K562 (cell line): ENCODE measurements at regions not wholly inside any gene's neighbourhood (a gene's known extent, or its start where the extent isn't known, plus 50 kb on each side); places are given as distances from the start of the nearest gene placed in this dataset.

Experiments
- ATAC-seq: fragments of 200-7000 bp; cut with Tn5 transposase; 3 replicates; pipeline ENCODE4 v1.9.1; 2020; ENCODE audit warnings: moderate library complexity
- BruUV-seq: library from RNA; stranded (reverse); fragments of 400-500 nt; replicated peaks from 2 replicates; lab custom pipeline; 2021; lab: Mats Ljungman, UMichigan
- CTCF ChIA-PET: fragments of 300-600 bp; formaldehyde crosslinking; extraction: SDS; loops from one replicate; lab custom pipeline; 2021; ENCODE audit warnings: low intra/inter-chr PET ratio; lab: Yijun Ruan, JAX
- POLR2A ChIA-PET: fragments of 300-600, 350-650 bp; sonication (Branson Sonifier 250); formaldehyde crosslinking; extraction: SDS; loops from one replicate; lab custom pipeline; 2021; ENCODE audit warnings: antibody characterized with exemption, inconsistent platforms; lab: Yijun Ruan, JAX
- DNase-seq, 4 experiments: peaks; one replicate each; pipeline versions ENCODE4 v3.0.0 to v3.0.0-alpha.2; 2011 to 2018; ENCODE audit warnings: low spot score in 3 of 4, mixed read lengths in 3 of 4; ENCODE audit errors: extremely low read depth in 1 of 4
- FAIRE-seq: peaks from 2 replicates; lab custom pipeline; 2011; peaks lifted over from hg19 to GRCh38; lab: Jason Lieb, UNC
- H2AFZ ChIP-seq: 2 replicates; pipeline ENCODE4 v1.6.0; 2011; ENCODE audit warnings: low read depth, low read length, control low read depth, inconsistent platforms
- H3K27ac ChIP-seq: fragments of 200-600 bp; 3 replicates; pipeline ENCODE4 v1.8.0; 2011; ENCODE audit warnings: low read depth, mild to moderate bottlenecking, control low read depth, inconsistent platforms, low read length, moderate library complexity, mixed read lengths; ENCODE audit errors: extremely low read depth
- H3K27me3 ChIP-seq, 2 experiments: fragments of 300-600 bp in 1 of 2; 2 replicates in 1 of 2; 3 replicates in 1 of 2; pipeline versions ENCODE4 v1.6.0 to v1.8.0; 2011; ENCODE audit warnings: inconsistent platforms in 2 of 2, low read length in 2 of 2, mild to moderate bottlenecking in 1 of 2, mixed read lengths in 1 of 2, moderate library complexity in 1 of 2; ENCODE audit not compliant: control insufficient read depth in 2 of 2, insufficient read depth in 2 of 2
- H3K36me3 ChIP-seq: fragments of 300-600 bp; 3 replicates; pipeline ENCODE4 v1.8.0; 2011; ENCODE audit warnings: mild to moderate bottlenecking, low read length, inconsistent platforms; ENCODE audit not compliant: control insufficient read depth, insufficient read depth
- H3K4me1 ChIP-seq, 2 experiments: fragments of 200-600 bp in 1 of 2; replicated peaks in 1 of 2; 2 replicates in 1 of 2; 3 replicates in 1 of 2; pipeline versions ENCODE4 v1.5.1 to v1.8.0; 2011; ENCODE audit warnings: inconsistent platforms in 2 of 2, low read length in 2 of 2, mild to moderate bottlenecking in 1 of 2, mixed read lengths in 1 of 2, moderate library complexity in 1 of 2; ENCODE audit not compliant: control insufficient read depth in 2 of 2, insufficient read depth in 2 of 2
- H3K4me2 ChIP-seq: 2 replicates; pipeline ENCODE4 v1.6.1; 2011; ENCODE audit warnings: low read length, control low read depth, inconsistent platforms, mixed read lengths; ENCODE audit not compliant: insufficient read depth
- H3K4me3 ChIP-seq: fragments of 200-600 bp; sonication (generic), shearing (Covaris generic); 2 replicates; pipeline ENCODE4 v1.5.1; 2016; ENCODE audit warnings: control low read depth, inconsistent platforms
- H3K79me2 ChIP-seq: fragments of 200-600 bp; 3 replicates; pipeline ENCODE4 v1.8.0; 2011; ENCODE audit warnings: low read length, inconsistent platforms; ENCODE audit not compliant: control insufficient read depth, insufficient read depth
- H3K9ac ChIP-seq, 2 experiments: 2 replicates each; pipeline versions ENCODE4 v1.6.0 to v1.6.1; 2011; ENCODE audit warnings: low read depth in 2 of 2, low read length in 2 of 2, control low read depth in 1 of 2, inconsistent platforms in 1 of 2, mild to moderate bottlenecking in 1 of 2, mixed read lengths in 1 of 2; ENCODE audit not compliant: insufficient read depth in 1 of 2
- H3K9me1 ChIP-seq: one replicate; pipeline ENCODE4 v1.6.0; 2011; ENCODE audit warnings: inconsistent platforms, mild to moderate bottlenecking, low read length, moderate library complexity; ENCODE audit not compliant: control insufficient read depth, insufficient read depth
- H3K9me3 ChIP-seq: replicated peaks from 2 replicates; pipeline ENCODE4 v1.5.1; 2011; ENCODE audit warnings: low read depth, low read length, inconsistent platforms; ENCODE audit not compliant: control insufficient read depth, insufficient read depth
- H4K20me1 ChIP-seq: replicated peaks from 2 replicates; pipeline ENCODE4 v1.6.1; 2011; ENCODE audit warnings: low read length, inconsistent platforms, mixed read lengths; ENCODE audit not compliant: control insufficient read depth, insufficient read depth
- E2F3 ChIP-seq: fragments of 250-450 bp; sonication (Bioruptor Pico); IDR thresholded peaks from 2 replicates; pipeline ENCODE4 v1.4.0; 2020; ENCODE audit warnings: mild to moderate bottlenecking
- ELF4 ChIP-seq: fragments of 450-650 bp; formaldehyde crosslinking; IDR thresholded peaks from 2 replicates; pipeline ENCODE4 v1.4.0; 2022; ENCODE audit warnings: missing genetic modification characterization
- ESRRB ChIP-seq: fragments of 250-450 bp; sonication (Bioruptor Pico); IDR thresholded peaks from 2 replicates; pipeline ENCODE4 v1.5.0; 2020; ENCODE audit warnings: mild to moderate bottlenecking, moderate library complexity, borderline replicate concordance
- ETV6 ChIP-seq, 3 experiments: fragments of 150-350 bp in 1 of 3; sonication (generic) in 1 of 3; formaldehyde crosslinking in 1 of 3; IDR thresholded peaks; 2 replicates each; pipeline versions ENCODE4 v1.6.1 to v1.8.0; 2014 to 2022; ENCODE audit warnings: borderline replicate concordance in 2 of 3, low read depth in 2 of 3, antibody characterized with exemption in 1 of 3, low read length in 1 of 3, mild to moderate bottlenecking in 1 of 3, missing genetic modification reagents in 1 of 3
- HDGF ChIP-seq: fragments of 450-650 bp; IDR thresholded peaks from 2 replicates; pipeline ENCODE4 v1.6.1; 2016
- PML ChIP-seq: IDR thresholded peaks from 2 replicates; pipeline ENCODE4 v1.6.1; 2012; ENCODE audit warnings: low read length, inconsistent platforms
- REST ChIP-seq, 2 experiments: fragments of 450-650 bp; formaldehyde crosslinking in 1 of 2; IDR thresholded peaks; 2 replicates each; pipeline versions ENCODE4 v1.4.0 to v1.6.1; 2014 to 2020; ENCODE audit warnings: mild to moderate bottlenecking in 2 of 2, borderline replicate concordance in 1 of 2, low read depth in 1 of 2
- THRB ChIP-seq: fragments of 450-650 bp; formaldehyde crosslinking; conservative IDR thresholded peaks from 2 replicates; pipeline ENCODE4 v1.4.0; 2022; ENCODE audit warnings: mild to moderate bottlenecking, missing genetic modification characterization
- ZNF124 ChIP-seq: sonication (generic); formaldehyde crosslinking; IDR thresholded peaks from 2 replicates; pipeline ENCODE4 v1.8.1; 2022; ENCODE audit warnings: missing genetic modification reagents
- ZNF217 ChIP-seq: sonication (generic); formaldehyde crosslinking; IDR thresholded peaks from 2 replicates; pipeline ENCODE4 v1.8.0; 2022; ENCODE audit warnings: mild to moderate bottlenecking, missing genetic modification reagents
- ZNF239 ChIP-seq: fragments of 250-450 bp; sonication (Bioruptor Pico); IDR thresholded peaks from 2 replicates; pipeline ENCODE4 v1.4.0; 2020; ENCODE audit warnings: mild to moderate bottlenecking
- ZNF395 ChIP-seq: fragments of 200-800 bp; sonication (Bioruptor generic); IDR thresholded peaks from 2 replicates; pipeline ENCODE4 v1.6.1; 2017; ENCODE audit warnings: missing genetic modification characterization, missing compliant biosample characterization
- ZNF584 ChIP-seq: fragments of 200-800 bp; sonication (Bioruptor generic); IDR thresholded peaks from 2 replicates; pipeline ENCODE4 v1.6.1; 2016; ENCODE audit warnings: low read depth, mild to moderate bottlenecking, missing genetic modification characterization, missing compliant biosample characterization
- in situ Hi-C: fragments of 300-500 bp; cut with MboI; formaldehyde crosslinking; loops from 4 replicates; pipeline ENCODE4 v1.15.0; 2018; ENCODE audit warnings: inconsistent platforms, mixed read lengths
- intact Hi-C: fragments of 100-400 bp; cut with micrococcal nuclease; formaldehyde crosslinking; loops from 2 replicates; pipeline ENCODE4 v1.14.2; 2022

- CTCF ChIA-PET, result no interaction called here
- in situ Hi-C loops, result no loop called here
- no peak for FAIRE-seq
- TF ChIP-seq ZNF395 (CRISPR knock-in tag) (no peak), ETV6 (IDR thresholded peaks at IDR 0.05; ENCODE audit: borderline replicate concordance in 1 of 2, low read depth in 2 of 2, low read length in 1 of 2) (no peak), ETV6 (CRISPR knock-in tag; IDR thresholded peaks at IDR 0.05; ENCODE audit: borderline replicate concordance) (no peak), ZNF124 (CRISPR knock-in tag) (no peak), ELF4 (CRISPR knock-in tag) (no peak), PML (no peak), ZNF239 (CRISPR knock-in tag) (no peak), ESRRB (no peak), ZNF217 (CRISPR knock-in tag) (no peak), E2F3 (CRISPR knock-in tag) (no peak), THRB (CRISPR knock-in tag) (no peak), ZNF584 (CRISPR knock-in tag) (no peak), HDGF (no peak), REST (IDR thresholded peaks at IDR 0.05; ENCODE audit: borderline replicate concordance) (no peak), REST (CRISPR knock-in tag; IDR thresholded peaks at IDR 0.05; ENCODE audit: low read depth) (no peak)
Measured at GRCh38 chr2:36134281-36134680, 221.3 kb upstream of the CRIM1 start.

More at GRCh38 chr2:36134281-36134680, 221.3 kb upstream of the CRIM1 start:
- no peak overlapping the region for H3K27ac ChIP-seq
- no peaks in the 10 kb centered on the region; the same call in 1 of the 2 replicates for H3K9me3 ChIP-seq
- no peaks in the 10 kb centered on the region for H4K20me1 ChIP-seq
- H3K4me2 ChIP-seq, result no peak overlapping the region
- H3K4me3 ChIP-seq, result no peak overlapping the region
- no peaks in the 10 kb centered on the region for H3K36me3 ChIP-seq
- H2AFZ ChIP-seq, result no peak overlapping the region
- no peaks in the 10 kb centered on the region for H3K4me1 ChIP-seq
- no peaks in the 10 kb centered on the region for H3K79me2 ChIP-seq
- intact Hi-C loops, result no loop called here
- no peaks in the 10 kb centered on the region for H3K27me3 ChIP-seq
- POLR2A ChIA-PET, result no interaction called here
- BruUV-seq, result no TSS peak
- DNase-seq (no peak), ATAC-seq (no peak)
- H3K9me1 ChIP-seq, result no peaks in the 10 kb centered on the region
- no peak overlapping the region for H3K9ac ChIP-seq
